SU-DHL-6 (cell line): ENCODE measurements at regions not wholly inside any gene's neighbourhood (a gene's known extent, or its start where the extent isn't known, plus 50 kb on each side); places are given as distances from the start of the nearest gene placed in this dataset.

Experiments used
- H2AFZ ChIP-seq: fragments of 200-600 bp; sonication (generic); 2 replicates; pipeline ENCODE4 v1.6.1; 2014; ENCODE audit warnings: low read depth, mild to moderate bottlenecking, moderate library complexity, mixed read lengths, antibody characterized with exemption, low read length; ENCODE audit not compliant: severe bottlenecking
- H3F3A ChIP-seq: fragments of 200-600 bp; shearing (Covaris generic); 2 replicates; pipeline ENCODE4 v1.6.0; 2016; ENCODE audit warnings: antibody characterized with exemption, mild to moderate bottlenecking; ENCODE audit not compliant: insufficient read depth
- H3K27ac ChIP-seq: fragments of 200-600 bp; sonication (generic); 2 replicates; pipeline ENCODE4 v1.5.1; 2016; ENCODE audit warnings: low read depth, mild to moderate bottlenecking, low read length, moderate library complexity, mixed read lengths
- H3K27me3 ChIP-seq: fragments of 200-600 bp; sonication (generic), shearing (Covaris generic); 2 replicates; pipeline ENCODE4 v1.6.0; 2014; ENCODE audit warnings: mild to moderate bottlenecking, low read length
- H3K36me3 ChIP-seq: fragments of 200-600 bp; sonication (generic); 2 replicates; pipeline ENCODE4 v1.6.1; 2014; ENCODE audit warnings: mild to moderate bottlenecking, low read length, mixed read lengths
- H3K4me2 ChIP-seq: fragments of 300-600, 200-600 bp; shearing (Covaris generic), sonication (generic); 2 replicates; pipeline ENCODE4 v1.6.0; 2014; ENCODE audit warnings: low read length, low read depth, mild to moderate bottlenecking; ENCODE audit not compliant: poor library complexity, severe bottlenecking
- H3K4me3 ChIP-seq: fragments of 200-600 bp; sonication (generic); 2 replicates; pipeline ENCODE4 v1.5.1; 2014; ENCODE audit warnings: antibody characterized with exemption, low read length, mild to moderate bottlenecking, mixed read lengths; ENCODE audit not compliant: insufficient read depth, poor library complexity, severe bottlenecking
- H3K79me2 ChIP-seq: fragments of 200-600 bp; sonication (generic); 2 replicates; pipeline ENCODE4 v1.6.1; 2014; ENCODE audit warnings: mild to moderate bottlenecking, low read length, moderate library complexity; ENCODE audit not compliant: insufficient read depth
- H3K9ac ChIP-seq: fragments of 200-600 bp; sonication (generic); 2 replicates; pipeline ENCODE4 v1.7.0; 2014; ENCODE audit warnings: mild to moderate bottlenecking, low read length
- H3K9me2 ChIP-seq: fragments of 200-600 bp; sonication (generic); replicated peaks from 2 replicates; pipeline ENCODE4 v1.6.1; 2014; ENCODE audit warnings: low read length; ENCODE audit not compliant: insufficient read depth
- H3K9me3 ChIP-seq: fragments of 200-600 bp; sonication (generic); 2 replicates; pipeline ENCODE4 v1.6.1; 2014; ENCODE audit warnings: low read length, mixed read lengths; ENCODE audit not compliant: insufficient read depth
- H4K20me1 ChIP-seq: fragments of 200-600 bp; sonication (generic); 2 replicates; pipeline ENCODE4 v1.6.1; 2014; ENCODE audit warnings: low read depth, mild to moderate bottlenecking, antibody characterized with exemption, low read length, moderate library complexity, mixed read lengths
- EZH2phosphoT487 ChIP-seq: fragments of 200-600 bp; sonication (generic), shearing (Covaris generic); conservative IDR thresholded peaks from 2 replicates; pipeline ENCODE4 v1.6.1; 2018; ENCODE audit warnings: mild to moderate bottlenecking, antibody characterized with exemption, low read length, moderate library complexity, mixed read lengths
- TF ChIP-seq, protein P1 (sequence below): fragments of 200-600 bp; sonication (generic); IDR thresholded peaks from one replicate; pipeline ENCODE4 v1.5.1; 2017; ENCODE audit warnings: antibody characterized with exemption, mild to moderate bottlenecking, low read length, moderate library complexity; ENCODE audit not compliant: insufficient read depth, poor library complexity, severe bottlenecking

DNA sequence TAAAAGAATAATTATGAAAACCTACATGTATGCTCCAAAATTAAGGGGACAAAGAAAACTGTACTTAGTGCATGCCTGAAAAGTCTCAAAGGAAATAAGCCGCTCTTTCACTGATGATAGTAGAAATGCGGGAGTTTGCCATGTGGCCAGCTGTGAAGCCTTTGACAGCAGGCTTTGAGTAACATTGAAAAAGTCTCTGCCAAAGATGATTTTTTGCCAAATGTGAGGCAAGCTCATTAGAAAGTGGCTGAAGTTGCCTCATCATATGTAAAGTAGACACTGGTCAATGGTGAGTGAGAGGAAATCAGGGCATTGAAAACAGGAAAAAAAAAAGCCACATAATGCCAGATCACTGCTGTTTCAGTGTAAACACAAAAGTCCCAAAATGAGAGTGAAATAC, 2360.1 kb downstream of the PCDH7 start:
- Histone ChIP-seq H3K36me3 (no peaks in the 10 kb centered on the region), H3K79me2 (no peaks in the 10 kb centered on the region), H3K27ac (no peak overlapping the region), H3K9ac (no peak overlapping the region), H3K9me2 (no peaks in the 10 kb centered on the region), H3K4me3 (no peak overlapping the region), H4K20me1 (no peaks in the 10 kb centered on the region), H2AFZ (no peak overlapping the region), H3F3A (no peaks in the 10 kb centered on the region), H3K9me3 (no peaks in the 10 kb centered on the region), H3K4me2 (no peak overlapping the region), H3K27me3 (no peaks in the 10 kb centered on the region)
- TF ChIP-seq, protein P1, sequence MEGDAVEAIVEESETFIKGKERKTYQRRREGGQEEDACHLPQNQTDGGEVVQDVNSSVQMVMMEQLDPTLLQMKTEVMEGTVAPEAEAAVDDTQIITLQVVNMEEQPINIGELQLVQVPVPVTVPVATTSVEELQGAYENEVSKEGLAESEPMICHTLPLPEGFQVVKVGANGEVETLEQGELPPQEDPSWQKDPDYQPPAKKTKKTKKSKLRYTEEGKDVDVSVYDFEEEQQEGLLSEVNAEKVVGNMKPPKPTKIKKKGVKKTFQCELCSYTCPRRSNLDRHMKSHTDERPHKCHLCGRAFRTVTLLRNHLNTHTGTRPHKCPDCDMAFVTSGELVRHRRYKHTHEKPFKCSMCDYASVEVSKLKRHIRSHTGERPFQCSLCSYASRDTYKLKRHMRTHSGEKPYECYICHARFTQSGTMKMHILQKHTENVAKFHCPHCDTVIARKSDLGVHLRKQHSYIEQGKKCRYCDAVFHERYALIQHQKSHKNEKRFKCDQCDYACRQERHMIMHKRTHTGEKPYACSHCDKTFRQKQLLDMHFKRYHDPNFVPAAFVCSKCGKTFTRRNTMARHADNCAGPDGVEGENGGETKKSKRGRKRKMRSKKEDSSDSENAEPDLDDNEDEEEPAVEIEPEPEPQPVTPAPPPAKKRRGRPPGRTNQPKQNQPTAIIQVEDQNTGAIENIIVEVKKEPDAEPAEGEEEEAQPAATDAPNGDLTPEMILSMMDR: no peak
- TF ChIP-seq EZH2phosphoT487: no peak

DNA sequence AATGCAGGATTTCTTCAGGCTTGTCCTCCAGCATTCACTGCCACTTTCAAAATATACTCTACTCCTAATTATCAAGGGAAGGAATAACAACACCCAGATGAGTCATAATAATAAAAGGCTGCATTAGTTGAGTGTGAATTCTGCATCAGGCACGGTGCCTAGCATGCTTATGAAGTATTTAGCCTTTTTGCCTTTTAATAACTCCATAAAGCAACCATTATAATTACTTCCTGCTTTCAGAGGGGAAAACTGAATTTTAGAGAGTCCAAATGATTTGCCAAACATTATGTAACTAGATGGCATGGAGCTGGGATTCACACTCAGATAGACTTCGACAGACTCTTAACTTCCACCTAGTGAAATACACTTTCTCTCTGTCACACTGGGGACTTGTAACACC, 2365.5 kb downstream of the PCDH7 start:
- H3F3A ChIP-seq: no peaks in the 10 kb centered on the region
- H4K20me1 ChIP-seq: no peaks in the 10 kb centered on the region
- no peaks in the 10 kb centered on the region for H3K27me3 ChIP-seq
- no peaks in the 10 kb centered on the region for H3K9me2 ChIP-seq
- H2AFZ ChIP-seq: no peak overlapping the region
- no peak for TF ChIP-seq EZH2phosphoT487
- TF ChIP-seq, protein P1: no peak
- H3K4me2 ChIP-seq: no peak overlapping the region
- no peak overlapping the region for H3K9ac ChIP-seq
- H3K4me3 ChIP-seq: no peak overlapping the region
- H3K27ac ChIP-seq: no peak overlapping the region
- H3K79me2 ChIP-seq: no peaks in the 10 kb centered on the region
- H3K36me3 ChIP-seq: no peaks in the 10 kb centered on the region
- no peaks in the 10 kb centered on the region for H3K9me3 ChIP-seq

DNA sequence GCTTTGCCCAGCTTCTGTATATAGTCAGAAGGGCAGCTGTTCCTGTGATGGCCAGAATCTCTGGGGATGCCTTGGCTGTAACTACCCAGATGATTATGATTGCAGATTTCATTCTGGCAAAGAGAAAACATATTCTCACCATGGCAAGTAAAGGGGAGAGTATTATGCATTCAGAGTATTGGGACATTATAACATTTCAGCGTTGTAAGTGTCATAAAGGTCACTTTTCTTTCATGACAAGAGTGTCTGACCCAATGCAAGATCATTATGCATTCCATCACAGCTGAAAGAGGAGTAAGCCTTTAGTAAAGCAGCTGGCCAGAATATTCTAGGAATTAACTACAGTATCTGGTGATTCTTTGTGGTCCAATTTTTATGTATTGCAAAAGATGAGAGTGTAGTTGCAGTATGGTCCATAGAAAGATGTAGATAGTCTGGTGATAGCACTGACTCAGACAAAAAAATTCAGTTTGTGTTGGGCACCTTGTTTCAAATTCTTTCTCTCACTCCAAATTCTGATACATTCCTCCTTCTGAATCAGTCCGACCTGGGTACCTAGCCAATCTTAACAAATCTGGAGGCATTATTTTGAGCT, 2366.3 kb downstream of the PCDH7 start:
- H3K9ac ChIP-seq: no peak overlapping the region
- no peak overlapping the region for H3K4me2 ChIP-seq
- H3K9me3 ChIP-seq: no peaks in the 10 kb centered on the region
- H3F3A ChIP-seq: no peaks in the 10 kb centered on the region
- no peak overlapping the region for H3K27ac ChIP-seq
- no peak overlapping the region for H3K4me3 ChIP-seq
- no peaks in the 10 kb centered on the region for H3K79me2 ChIP-seq
- no peak for TF ChIP-seq EZH2phosphoT487
- TF ChIP-seq, protein P1: no peak
- H3K9me2 ChIP-seq: no peaks in the 10 kb centered on the region
- H2AFZ ChIP-seq: no peak overlapping the region
- H3K36me3 ChIP-seq: no peaks in the 10 kb centered on the region
- H3K27me3 ChIP-seq: no peaks in the 10 kb centered on the region
- H4K20me1 ChIP-seq: no peaks in the 10 kb centered on the region
